CD14-positive monocyte (primary cell): ENCODE measurements at regions not wholly inside any gene's neighbourhood (a gene's known extent, or its start where the extent isn't known, plus 50 kb on each side); places are given as distances from the start of the nearest gene placed in this dataset.

ENCODE experiments used
- DNase-seq, 3 donors: peaks; one replicate each; pipeline ENCODE4 v3.0.0-alpha.2; 2011 to 2022
- H2AFZ ChIP-seq: 2 replicates; pipeline ENCODE4 v1.6.0; 2012; ENCODE audit warnings: mild to moderate bottlenecking, low read depth, low read length, inconsistent platforms; ENCODE audit not compliant: insufficient read depth, poor library complexity, severe bottlenecking
- H3K27ac ChIP-seq, 2 donors: 1 replicate in 1 of 2; 2 replicates in 1 of 2; pipeline ENCODE4 v1.5.1; 2012 to 2013; ENCODE audit warnings: low read length in 2 of 2, control low read depth in 1 of 2, inconsistent platforms in 1 of 2, low read depth in 1 of 2, mild to moderate bottlenecking in 1 of 2
- H3K27me3 ChIP-seq, 2 donors: one replicate each; pipeline versions ENCODE4 v1.6.0 to v1.6.1; 2011 to 2013; ENCODE audit warnings: low read length in 2 of 2; ENCODE audit not compliant: control insufficient read depth in 2 of 2, insufficient read depth in 2 of 2
- H3K36me3 ChIP-seq, 2 donors: replicated peaks in 1 of 2; 1 replicate in 1 of 2; 2 replicates in 1 of 2; pipeline versions ENCODE4 v1.5.1 to v1.6.1; 2012 to 2013; ENCODE audit warnings: low read length in 2 of 2, control low read depth in 1 of 2, inconsistent platforms in 1 of 2, mild to moderate bottlenecking in 1 of 2; ENCODE audit not compliant: insufficient read depth in 2 of 2, control insufficient read depth in 1 of 2
- H3K4me1 ChIP-seq, 2 donors: 1 replicate in 1 of 2; 2 replicates in 1 of 2; pipeline versions ENCODE4 v1.5.1 to v1.6.1; 2012 to 2013; ENCODE audit warnings: low read length in 2 of 2, control low read depth in 1 of 2, inconsistent platforms in 1 of 2, mild to moderate bottlenecking in 1 of 2, moderate library complexity in 1 of 2; ENCODE audit not compliant: insufficient read depth in 2 of 2, control insufficient read depth in 1 of 2
- H3K4me2 ChIP-seq: replicated peaks from 2 replicates; pipeline ENCODE3; 2012; ENCODE audit warnings: low read length, moderate library complexity, mild to moderate bottlenecking; ENCODE audit not compliant: poor library complexity, severe bottlenecking; ENCODE audit errors: extremely low read depth
- H3K4me3 ChIP-seq, 3 experiments: fragments of 200-600 bp in 1 of 3; sonication (generic) in 1 of 3; replicated peaks in 1 of 3; 1 replicate in 2 of 3; 2 replicates in 1 of 3; pipeline ENCODE4 v1.5.1; 2011 to 2013; ENCODE audit warnings: low read length in 3 of 3, mild to moderate bottlenecking in 3 of 3, control low read depth in 2 of 3, low read depth in 2 of 3, inconsistent platforms in 1 of 3, moderate library complexity in 1 of 3
- H3K79me2 ChIP-seq: 2 replicates; pipeline ENCODE4 v1.6.0; 2012; ENCODE audit warnings: mild to moderate bottlenecking, control low read depth, inconsistent platforms, low read length, moderate library complexity; ENCODE audit not compliant: insufficient read depth
- H3K9ac ChIP-seq: 2 replicates; pipeline ENCODE4 v1.6.0; 2017; ENCODE audit warnings: low read length, mild to moderate bottlenecking; ENCODE audit not compliant: insufficient read depth, poor library complexity, severe bottlenecking
- H3K9me3 ChIP-seq, 2 donors: replicated peaks in 1 of 2; 1 replicate in 1 of 2; 2 replicates in 1 of 2; pipeline versions ENCODE4 v1.5.1 to v1.6.1; 2012 to 2013; ENCODE audit warnings: low read length in 2 of 2, control low read depth in 1 of 2; ENCODE audit not compliant: control insufficient read depth in 1 of 2, insufficient read depth in 1 of 2
- H4K20me1 ChIP-seq: 2 replicates; pipeline ENCODE4 v1.6.0; 2012; ENCODE audit warnings: mild to moderate bottlenecking, low read length, control low read depth, moderate library complexity; ENCODE audit not compliant: insufficient read depth
- H3K27ac Mint-ChIP-seq, 7 donors: one replicate each; pipeline ENCODE4 v1.8.0; 2020; ENCODE audit warnings: mild to moderate bottlenecking in 7 of 7, mixed read lengths in 7 of 7, moderate library complexity in 6 of 7, inconsistent platforms in 2 of 7
- H3K27me3 Mint-ChIP-seq, 3 donors: one replicate each; pipeline ENCODE4 v1.8.0; 2021 to 2022; ENCODE audit warnings: low read depth in 3 of 3, mild to moderate bottlenecking in 3 of 3, mixed read lengths in 3 of 3, moderate library complexity in 3 of 3, inconsistent platforms in 1 of 3
- H3K36me3 Mint-ChIP-seq, 2 donors: one replicate each; pipeline ENCODE4 v1.8.0; 2020; ENCODE audit warnings: mixed read lengths in 2 of 2, inconsistent platforms in 1 of 2, mild to moderate bottlenecking in 1 of 2
- H3K4me1 Mint-ChIP-seq: one replicate; pipeline ENCODE4 v1.8.0; 2020; ENCODE audit warnings: mild to moderate bottlenecking, mixed read lengths
- H3K4me3 Mint-ChIP-seq, 2 donors: one replicate each; pipeline ENCODE4 v1.8.0; 2020; ENCODE audit warnings: mild to moderate bottlenecking in 2 of 2, mixed read lengths in 2 of 2, moderate library complexity in 1 of 2
- H3K9me3 Mint-ChIP-seq, 7 donors: one replicate each; pipeline ENCODE4 v1.8.0; 2020 to 2022; ENCODE audit warnings: mixed read lengths in 7 of 7, mild to moderate bottlenecking in 6 of 7, moderate library complexity in 6 of 7, inconsistent platforms in 2 of 7
- CTCF ChIP-seq: fragments of 200-600 bp; IDR thresholded peaks from one replicate; pipeline ENCODE4 v1.8.0; 2022; ENCODE audit warnings: antibody characterized with exemption, mild to moderate bottlenecking
- WGBS: methylation state at CpG from one replicate; pipeline ENCODE4 v1.1.5; 2013; ENCODE audit warnings: missing lambda C conversion rate; ENCODE audit not compliant: insufficient coverage; 5-methylcytosine and 5-hydroxymethylcytosine counted together
- intact Hi-C, 2 donors: fragments of 100-400 bp; cut with micrococcal nuclease; formaldehyde crosslinking; loops; one replicate each; pipeline versions ENCODE4 v1.15.0 to v1.15.1; 2023

GRCh38 chr5:107032629-107033028, 638.1 kb downstream of the EFNA5 start:
- Histone ChIP-seq H3K36me3 (no peaks in the 10 kb centered on the region), H3K27me3 (no peaks in the 10 kb centered on the region), H3K4me2 (no peak overlapping the region), H3K4me3 (no peak overlapping the region), H3K9me3 (peaks cover 0 to 7% of the 10 kb centered on the region in 2 donors), H4K20me1 (no peaks in the 10 kb centered on the region), H3K9ac (no peak overlapping the region), H3K4me1 (no peaks in the 10 kb centered on the region), H3K27ac (no peak overlapping the region), H2AFZ (no peak overlapping the region), H3K79me2 (no peaks in the 10 kb centered on the region)
- H3K4me1 Mint-ChIP-seq: no peaks in the 10 kb centered on the region
- no peak for TF ChIP-seq CTCF
- H3K27ac Mint-ChIP-seq: no peak overlapping the region
- intact Hi-C loops: no loop called here
- H3K4me3 Mint-ChIP-seq: no peak overlapping the region
- no peak for DNase-seq
- H3K27me3 Mint-ChIP-seq: peaks cover 0 to 3% (median 0%) of the 10 kb centered on the region in 3 donors
- no peaks in the 10 kb centered on the region for H3K36me3 Mint-ChIP-seq
- H3K9me3 Mint-ChIP-seq: peaks cover 0 to 1% (median 0%) of the 10 kb centered on the region in 7 donors

- no peak overlapping the region for H3K4me3 ChIP-seq
- H2AFZ ChIP-seq: no peak overlapping the region
- H3K4me1 Mint-ChIP-seq: no peaks in the 10 kb centered on the region
- no peaks in the 10 kb centered on the region for H3K9me3 Mint-ChIP-seq
- no peaks in the 10 kb centered on the region for H4K20me1 ChIP-seq
- no peak overlapping the region for H3K4me2 ChIP-seq
- no peaks in the 10 kb centered on the region for H3K4me1 ChIP-seq
- DNase-seq: no peak
- intact Hi-C loops: no loop called here
- no peak overlapping the region for H3K4me3 Mint-ChIP-seq
- TF ChIP-seq CTCF: no peak
- H3K36me3 ChIP-seq: no peaks in the 10 kb centered on the region
- H3K27me3 Mint-ChIP-seq: no peaks in the 10 kb centered on the region
- no peaks in the 10 kb centered on the region for H3K9me3 ChIP-seq
- no peak overlapping the region for H3K27ac ChIP-seq
- no CpG with 5 or more reads among the region's 2 CpGs for WGBS
- no peaks in the 10 kb centered on the region for H3K79me2 ChIP-seq
- peak overlapping the region in 1 of 7 donors; percentile 11 for H3K27ac Mint-ChIP-seq
- no peaks in the 10 kb centered on the region for H3K36me3 Mint-ChIP-seq
- H3K9ac ChIP-seq: no peak overlapping the region
- no peaks in the 10 kb centered on the region for H3K27me3 ChIP-seq
These were observed 641.8 kb downstream of the EFNA5 start for GRCh38 chr5:107028938-107029337.
